BJ (cell line): ENCODE measurements at regions not wholly inside any gene's neighbourhood (a gene's known extent, or its start where the extent isn't known, plus 50 kb on each side); places are given as distances from the start of the nearest gene placed in this dataset.

Experiments used
- CTCF ChIA-PET: fragments of 350-600 bp; formaldehyde crosslinking; extraction: SDS; loops from one replicate; lab custom pipeline; 2021; ENCODE audit warnings: antibody characterized with exemption, inconsistent platforms; lab: Yijun Ruan, JAX
- POLR2A ChIA-PET: fragments of 300-600 bp; sonication (Branson Sonifier 250); formaldehyde crosslinking; extraction: SDS; loops from one replicate; lab custom pipeline; 2021; ENCODE audit warnings: antibody characterized with exemption; lab: Charles Lee
- DNase-seq: peaks from one replicate; pipeline ENCODE4 v3.0.0-alpha.2; 2011; ENCODE audit warnings: low read depth
- H3K27me3 ChIP-seq: 2 replicates; pipeline ENCODE4 v1.6.0; 2011; ENCODE audit warnings: low read length; ENCODE audit not compliant: control insufficient read depth, insufficient read depth
- H3K36me3 ChIP-seq: 2 replicates; pipeline ENCODE4 v1.5.1; 2011; ENCODE audit warnings: low read length; ENCODE audit not compliant: control insufficient read depth, insufficient read depth
- H3K4me3 ChIP-seq: 2 replicates; pipeline ENCODE4 v1.5.1; 2011; ENCODE audit warnings: low read depth, mild to moderate bottlenecking, control low read depth, low read length
- TF ChIP-seq, protein P1 (sequence below): IDR thresholded peaks from 2 replicates; pipeline ENCODE4 v1.5.1; 2011; ENCODE audit warnings: low read depth, mild to moderate bottlenecking, control low read depth, inconsistent platforms, low read length, moderate library complexity; ENCODE audit not compliant: insufficient read depth

DNA sequence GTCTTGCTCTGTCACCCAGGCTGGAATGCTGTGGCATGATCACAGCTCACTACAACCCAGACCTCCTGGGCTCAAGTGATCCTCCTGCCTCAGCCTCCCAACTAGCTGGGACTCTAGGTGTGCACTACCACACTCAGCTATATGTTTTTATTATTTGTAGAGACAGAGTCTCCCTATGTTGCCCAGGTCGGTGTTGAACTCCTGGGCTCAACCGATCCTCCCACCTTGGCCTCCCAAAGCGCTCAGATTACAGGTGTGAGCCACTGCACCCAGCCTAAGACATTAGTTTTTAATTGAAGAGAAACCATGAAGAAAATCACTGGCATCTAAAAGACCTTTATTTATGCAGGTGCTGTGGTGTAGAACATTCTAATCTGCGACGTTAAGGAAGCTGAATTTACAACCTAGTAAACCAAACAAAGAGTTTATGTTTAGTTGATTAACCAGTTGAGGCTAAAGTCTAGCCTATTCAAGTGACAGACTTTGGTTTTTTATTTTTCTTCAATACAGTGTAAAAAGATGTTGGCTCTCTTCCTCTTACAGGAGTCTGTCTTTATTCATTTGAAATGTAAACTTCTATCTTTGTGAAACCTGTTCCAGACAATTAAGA lies 52.5 kb upstream of the NBL1 start:
- no peak overlapping the region for H3K4me3 ChIP-seq
- no peak for DNase-seq
- POLR2A ChIA-PET, result no interaction called here
- CTCF ChIA-PET, result interaction anchor here (2.1 kb wide), 1 partner anchor 10 kb away, joined by 5 read pairs; no protein-coding TSS in a partner anchor
- no peaks in the 10 kb centered on the region for H3K36me3 ChIP-seq
- TF ChIP-seq, protein P1, sequence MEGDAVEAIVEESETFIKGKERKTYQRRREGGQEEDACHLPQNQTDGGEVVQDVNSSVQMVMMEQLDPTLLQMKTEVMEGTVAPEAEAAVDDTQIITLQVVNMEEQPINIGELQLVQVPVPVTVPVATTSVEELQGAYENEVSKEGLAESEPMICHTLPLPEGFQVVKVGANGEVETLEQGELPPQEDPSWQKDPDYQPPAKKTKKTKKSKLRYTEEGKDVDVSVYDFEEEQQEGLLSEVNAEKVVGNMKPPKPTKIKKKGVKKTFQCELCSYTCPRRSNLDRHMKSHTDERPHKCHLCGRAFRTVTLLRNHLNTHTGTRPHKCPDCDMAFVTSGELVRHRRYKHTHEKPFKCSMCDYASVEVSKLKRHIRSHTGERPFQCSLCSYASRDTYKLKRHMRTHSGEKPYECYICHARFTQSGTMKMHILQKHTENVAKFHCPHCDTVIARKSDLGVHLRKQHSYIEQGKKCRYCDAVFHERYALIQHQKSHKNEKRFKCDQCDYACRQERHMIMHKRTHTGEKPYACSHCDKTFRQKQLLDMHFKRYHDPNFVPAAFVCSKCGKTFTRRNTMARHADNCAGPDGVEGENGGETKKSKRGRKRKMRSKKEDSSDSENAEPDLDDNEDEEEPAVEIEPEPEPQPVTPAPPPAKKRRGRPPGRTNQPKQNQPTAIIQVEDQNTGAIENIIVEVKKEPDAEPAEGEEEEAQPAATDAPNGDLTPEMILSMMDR, result no peak
- H3K27me3 ChIP-seq, result no peaks in the 10 kb centered on the region; the same call in 1 of the 2 replicates

DNA sequence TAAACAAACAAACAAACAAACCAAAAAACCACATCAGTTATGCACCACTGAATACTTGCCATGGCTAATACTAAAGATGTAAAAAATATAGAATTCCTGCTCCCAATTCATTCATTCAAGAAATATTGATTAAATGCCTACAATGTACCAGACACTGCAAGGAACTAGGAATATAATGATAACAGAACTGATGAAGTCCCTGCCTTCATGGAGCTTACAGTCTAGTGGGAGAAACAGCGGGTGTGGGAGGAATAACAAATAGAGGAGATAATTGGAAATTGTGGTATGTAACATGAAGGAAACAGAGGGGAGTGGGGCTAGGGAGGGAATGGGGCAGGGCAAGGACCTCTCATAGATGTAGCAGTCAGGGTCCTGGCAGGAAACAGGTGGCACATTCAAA lies 58.6 kb upstream of the NBL1 start:
- TF ChIP-seq, protein P1, result no peak
- CTCF ChIA-PET, result interaction anchor here (1.0 to 1.3 kb wide), 2 partner anchors 98 to 180 kb away, joined by 3 read pairs; no protein-coding TSS in a partner anchor
- no peak for DNase-seq
- POLR2A ChIA-PET, result no interaction called here
- Histone ChIP-seq H3K36me3 (no peaks in the 10 kb centered on the region), H3K27me3 (no peaks in the 10 kb centered on the region), H3K4me3 (no peak overlapping the region)

DNA sequence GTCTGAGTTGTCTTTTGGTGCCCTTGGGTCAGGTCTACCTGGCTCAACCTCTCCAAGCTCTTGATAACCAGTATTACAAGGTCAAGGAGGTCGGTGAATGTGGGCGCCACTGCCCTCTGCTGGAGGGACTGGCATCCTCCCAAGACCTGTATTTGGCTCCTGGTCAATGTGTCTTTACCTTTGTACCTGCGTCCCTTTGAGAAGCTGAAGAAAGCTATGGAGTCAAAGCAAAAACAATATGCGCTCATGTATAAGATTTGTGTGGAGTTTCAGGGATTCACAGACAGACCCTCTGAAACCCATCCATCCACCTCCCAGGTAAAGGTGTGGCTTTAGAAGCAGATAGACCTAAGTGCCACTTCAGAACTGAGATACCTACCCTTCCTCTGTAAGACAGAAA lies 61.8 kb upstream of the NBL1 start:
- TF ChIP-seq, protein P1, result peak; percentile 60
- POLR2A ChIA-PET, result no interaction called here
- DNase-seq, result no peak
- CTCF ChIA-PET, result interaction anchor here (0.6 to 1.9 kb wide), 13 partner anchors 9 to 241 kb away, joined by 3 to 6 read pairs (median 4); no protein-coding TSS in a partner anchor
- no peaks in the 10 kb centered on the region for H3K27me3 ChIP-seq
- no peaks in the 10 kb centered on the region for H3K36me3 ChIP-seq
- no peak overlapping the region for H3K4me3 ChIP-seq

DNA sequence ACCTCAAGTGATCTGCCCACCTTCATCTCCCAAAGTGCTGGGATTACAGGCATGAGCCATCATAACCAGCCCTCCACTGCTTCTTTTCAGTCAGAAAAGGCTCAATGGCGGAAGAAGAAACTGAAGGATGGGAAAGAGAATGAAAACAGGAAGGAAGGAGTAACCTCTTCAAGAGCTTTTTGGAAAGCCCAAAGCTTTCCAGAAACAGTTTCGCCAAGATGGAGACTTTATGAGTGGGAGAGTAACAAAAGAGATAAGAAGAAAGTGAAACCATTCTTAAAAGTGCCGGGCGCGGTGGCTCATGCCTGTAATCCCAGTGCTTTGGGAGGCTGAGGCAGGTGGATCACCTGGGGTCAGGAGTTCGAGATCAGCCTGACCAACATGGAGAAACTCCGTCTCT lies 62.7 kb upstream of the NBL1 start:
- no peak for DNase-seq
- ChIA-PET POLR2A (no interaction called here), CTCF (interaction anchor here (0.6 to 1.9 kb wide), 8 partner anchors 10 to 240 kb away, joined by 3 to 5 read pairs (median 4); no protein-coding TSS in a partner anchor)
- H3K4me3 ChIP-seq, result no peak overlapping the region
- TF ChIP-seq, protein P1, result no peak
- no peaks in the 10 kb centered on the region for H3K36me3 ChIP-seq
- H3K27me3 ChIP-seq, result no peaks in the 10 kb centered on the region

DNA sequence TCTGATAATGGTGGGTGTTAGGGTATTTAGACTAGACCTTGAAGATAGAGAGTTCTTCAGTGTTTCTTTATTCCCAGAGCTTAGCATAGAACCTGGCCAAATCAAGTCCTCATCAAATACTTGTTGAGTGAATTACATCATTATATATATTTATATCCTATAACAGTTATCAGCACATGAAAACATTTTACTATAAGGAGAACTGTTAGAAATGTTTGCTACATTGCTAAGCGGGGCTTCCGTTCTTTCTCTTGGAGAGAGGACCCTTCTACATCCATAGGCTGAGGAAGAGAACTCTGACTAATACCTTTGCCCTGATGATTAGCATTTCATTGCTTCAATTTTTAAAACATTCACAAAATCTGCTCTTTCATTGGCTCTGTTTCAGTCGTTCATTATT lies 66.5 kb upstream of the NBL1 start:
- H3K27me3 ChIP-seq, result no peaks in the 10 kb centered on the region; the same call in 1 of the 2 replicates
- H3K4me3 ChIP-seq, result no peak overlapping the region
- TF ChIP-seq, protein P1, result no peak
- ChIA-PET CTCF (interaction anchor here (1.3 kb wide), 1 partner anchor 184 kb away, joined by 5 read pairs; no protein-coding TSS in a partner anchor), POLR2A (no interaction called here)
- H3K36me3 ChIP-seq, result no peaks in the 10 kb centered on the region
- DNase-seq, result no peak
